H1 (cell line): ENCODE measurements at regions not wholly inside any gene's neighbourhood (a gene's known extent, or its start where the extent isn't known, plus 50 kb on each side); places are given as distances from the start of the nearest gene placed in this dataset.

Experiments
- CTCF ChIP-seq, 3 experiments: IDR thresholded peaks; 1 replicate in 2 of 3; 2 replicates in 1 of 3; pipeline versions ENCODE4 v1.5.1 to v1.6.1; 2011; ENCODE audit warnings: low read length in 3 of 3, mild to moderate bottlenecking in 3 of 3, inconsistent platforms in 2 of 3, low read depth in 1 of 3, moderate library complexity in 1 of 3; ENCODE audit not compliant: insufficient read depth in 1 of 3; ENCODE audit errors: control extremely low read depth in 1 of 3
- EP300 ChIP-seq, 2 experiments: IDR thresholded peaks; 1 replicate in 1 of 2; 2 replicates in 1 of 2; pipeline ENCODE4 v1.6.1; 2011 to 2012; ENCODE audit warnings: low read depth in 2 of 2, low read length in 2 of 2, mild to moderate bottlenecking in 2 of 2, borderline replicate concordance in 1 of 2, inconsistent platforms in 1 of 2, moderate library complexity in 1 of 2
- TEAD4 ChIP-seq: IDR thresholded peaks from 2 replicates; pipeline ENCODE4 v1.6.1; 2012; ENCODE audit warnings: low read depth, low read length, inconsistent platforms, mixed read lengths

GRCh38 chr14:57139173-57139572 lies 129.5 kb downstream of the EXOC5 start:
- no peak for TF ChIP-seq EP300 (IDR thresholded peaks at IDR 0.05; ENCODE audit: borderline replicate concordance in 1 of 2, low read depth in 2 of 2, low read length in 2 of 2)
- TF ChIP-seq CTCF (IDR thresholded peaks at IDR 0.05; ENCODE audit: control extremely low read depth in 1 of 3, insufficient read depth in 1 of 3, low read depth in 1 of 3, low read length in 3 of 3): peak in 1 of 3 experiments; percentile 4; a peak in 1 of 4 replicates
- no peak for TF ChIP-seq TEAD4
